Fibroblast of gingiva (primary cell): ENCODE measurements at regions not wholly inside any gene's neighbourhood (a gene's known extent, or its start where the extent isn't known, plus 50 kb on each side); places are given as distances from the start of the nearest gene placed in this dataset.

ENCODE experiments used
- DNase-seq: peaks from one replicate; pipeline ENCODE4 v3.0.0-alpha.2; 2011; ENCODE audit warnings: low read depth

- no peak for DNase-seq
Measured at GRCh38 chr2:6354546-6354945, 511.2 kb downstream of the CMPK2 start.

- no peak for DNase-seq
Measured at GRCh38 chr2:6355886-6356761, 509.6 kb downstream of the CMPK2 start.

GRCh38 chr2:6358546-6358945 lies 507.2 kb downstream of the CMPK2 start:
- no peak for DNase-seq

GRCh38 chr2:6358985-6359384 lies 506.7 kb downstream of the CMPK2 start:
- no peak for DNase-seq

- no peak for DNase-seq
Measured at GRCh38 chr2:6359964-6360363, 505.7 kb downstream of the CMPK2 start.

GRCh38 chr2:6362671-6363450 lies 502.8 kb downstream of the CMPK2 start:
- DNase-seq: no peak

GRCh38 chr2:6368281-6368680 lies 497.4 kb downstream of the CMPK2 start:
- no peak for DNase-seq

- no peak for DNase-seq
Measured at GRCh38 chr2:6369266-6369665, 496.4 kb downstream of the CMPK2 start.

- DNase-seq: no peak
Measured at GRCh38 chr2:6370753-6371551, 494.8 kb downstream of the CMPK2 start.

- no peak for DNase-seq
Measured at GRCh38 chr2:6372317-6372901, 493.3 kb downstream of the CMPK2 start.

GRCh38 chr2:6381326-6381725 lies 484.4 kb downstream of the CMPK2 start:
- DNase-seq: no peak

GRCh38 chr2:6384341-6384740 lies 481.4 kb downstream of the CMPK2 start:
- no peak for DNase-seq

- DNase-seq: no peak
Measured at GRCh38 chr2:6392354-6392753, 473.4 kb downstream of the CMPK2 start.

- DNase-seq: no peak
Measured at GRCh38 chr2:6392966-6393365, 472.7 kb downstream of the CMPK2 start.

GRCh38 chr2:6393819-6394218 lies 471.9 kb downstream of the CMPK2 start:
- no peak for DNase-seq

- no peak for DNase-seq
Measured at GRCh38 chr2:6394276-6394675, 471.4 kb downstream of the CMPK2 start.

GRCh38 chr2:6398421-6398820 lies 467.3 kb downstream of the CMPK2 start:
- DNase-seq: no peak

- no peak for DNase-seq
Measured at GRCh38 chr2:6401301-6401700, 464.4 kb downstream of the CMPK2 start.

GRCh38 chr2:6408057-6408456 lies 457.6 kb downstream of the CMPK2 start:
- no peak for DNase-seq

GRCh38 chr2:6410313-6410712 lies 455.4 kb downstream of the CMPK2 start:
- DNase-seq: no peak

- no peak for DNase-seq
Measured at GRCh38 chr2:6412533-6413091, 453.1 kb downstream of the CMPK2 start.

GRCh38 chr2:6417050-6417449 lies 448.7 kb downstream of the CMPK2 start:
- no peak for DNase-seq
